ENCODE measurements at regions not wholly inside any gene's neighbourhood (a gene's known extent, or its start where the extent isn't known, plus 50 kb on each side); places are given as distances from the start of the nearest gene placed in this dataset.

GRCh38 chr10:118926072-118926417 lies 103.5 kb upstream of the NANOS1 start:
- CTCF ChIA-PET, result no interaction called here
- POLR2A ChIA-PET, result no interaction called here
- DNase-seq (ENCODE audit: low read depth), result no peak

GRCh38 chr10:118926441-118926840 lies 103.1 kb upstream of the NANOS1 start:
- Histone ChIP-seq H3K27me3 (ENCODE audit: control insufficient read depth, insufficient read depth, low read length) (no peaks in the 10 kb centered on the region), H3K4me3 (ENCODE audit: low read depth, low read length) (no peak overlapping the region), H3K36me3 (ENCODE audit: control insufficient read depth, insufficient read depth, low read length) (no peaks in the 10 kb centered on the region)
- no peak for DNase-seq (ENCODE audit: low read depth)
- TF ChIP-seq CTCF (IDR thresholded peaks at IDR 0.05; ENCODE audit: insufficient read depth, low read depth, low read length), result no peak
- ChIA-PET POLR2A (no interaction called here), CTCF (no interaction called here)

More at GRCh38 chr10:118926072-118926417, 103.5 kb upstream of the NANOS1 start:
- no peak overlapping the region for H3K4me3 ChIP-seq (ENCODE audit: low read depth, low read length)
- no peaks in the 10 kb centered on the region for H3K27me3 ChIP-seq (ENCODE audit: control insufficient read depth, insufficient read depth, low read length)
- no peak for TF ChIP-seq CTCF (IDR thresholded peaks at IDR 0.05; ENCODE audit: insufficient read depth, low read depth, low read length)
- no peaks in the 10 kb centered on the region for H3K36me3 ChIP-seq (ENCODE audit: control insufficient read depth, insufficient read depth, low read length)

GRCh38 chr10:118926903-118927302 lies 102.6 kb upstream of the NANOS1 start:
- H3K36me3 ChIP-seq (ENCODE audit: control insufficient read depth, insufficient read depth, low read length), result no peaks in the 10 kb centered on the region
- TF ChIP-seq CTCF (IDR thresholded peaks at IDR 0.05; ENCODE audit: insufficient read depth, low read depth, low read length), result no peak
- H3K4me3 ChIP-seq (ENCODE audit: low read depth, low read length), result no peak overlapping the region
- H3K27me3 ChIP-seq (ENCODE audit: control insufficient read depth, insufficient read depth, low read length), result no peaks in the 10 kb centered on the region
- POLR2A ChIA-PET, result no interaction called here
- CTCF ChIA-PET, result no interaction called here
- no peak for DNase-seq (ENCODE audit: low read depth)

- POLR2A ChIA-PET, result no interaction called here
- CTCF ChIA-PET, result interaction anchor here (1.0 kb wide), 1 partner anchor 9 kb away, joined by 3 read pairs; no protein-coding TSS in a partner anchor
- Histone ChIP-seq H3K36me3 (ENCODE audit: control insufficient read depth, insufficient read depth, low read length) (no peaks in the 10 kb centered on the region), H3K4me3 (ENCODE audit: low read depth, low read length) (no peak overlapping the region), H3K27me3 (ENCODE audit: control insufficient read depth, insufficient read depth, low read length) (no peaks in the 10 kb centered on the region)
- no peak for TF ChIP-seq CTCF (IDR thresholded peaks at IDR 0.05; ENCODE audit: insufficient read depth, low read depth, low read length)
- no peak for DNase-seq (ENCODE audit: low read depth)
These were observed 102.2 kb upstream of the NANOS1 start for GRCh38 chr10:118927321-118927720.

- ChIA-PET POLR2A (no interaction called here), CTCF (no interaction called here)
- H3K36me3 ChIP-seq (ENCODE audit: control insufficient read depth, insufficient read depth, low read length), result no peaks in the 10 kb centered on the region
These were observed 98.9 kb upstream of the NANOS1 start for GRCh38 chr10:118930614-118931013.

More at GRCh38 chr10:118930614-118931013, 98.9 kb upstream of the NANOS1 start:
- TF ChIP-seq CTCF (IDR thresholded peaks at IDR 0.05; ENCODE audit: insufficient read depth, low read depth, low read length), result no peak
- DNase-seq (ENCODE audit: low read depth), result no peak
- no peaks in the 10 kb centered on the region for H3K27me3 ChIP-seq (ENCODE audit: control insufficient read depth, insufficient read depth, low read length)
- H3K4me3 ChIP-seq (ENCODE audit: low read depth, low read length), result no peak overlapping the region

Data from BJ (cell line).